ENCODE measurements at regions not wholly inside any gene's neighbourhood (a gene's known extent, or its start where the extent isn't known, plus 50 kb on each side); places are given as distances from the start of the nearest gene placed in this dataset.
A peak's percentile ranks its signal among the peaks of the same experiment; 100 is the strongest.

DNA sequence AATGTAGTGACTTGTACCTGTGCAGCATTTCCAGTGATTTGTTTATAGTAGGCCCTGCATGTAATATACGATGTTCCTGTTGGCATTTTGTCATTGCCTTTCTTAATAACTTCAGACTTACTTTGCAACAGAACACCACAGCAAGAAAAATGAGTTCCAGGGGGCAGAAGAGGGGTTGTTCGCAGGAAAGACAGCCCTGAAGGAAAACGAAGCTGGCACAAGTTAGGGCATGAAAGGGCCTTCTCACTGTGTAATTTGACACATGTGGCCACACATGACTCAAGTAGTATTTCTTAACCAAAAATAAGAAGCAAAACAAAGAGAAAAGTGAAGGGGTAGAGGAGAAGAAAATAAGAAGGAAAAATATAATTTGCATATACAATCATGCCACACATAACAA, 265.8 kb upstream of the SMIM31 start:
- no peak for DNase-seq (ENCODE audit: low read depth)

GRCh38 chr4:164501074-164501473, 252.9 kb upstream of the SMIM31 start:
- no peak for DNase-seq (ENCODE audit: low read depth)

DNA sequence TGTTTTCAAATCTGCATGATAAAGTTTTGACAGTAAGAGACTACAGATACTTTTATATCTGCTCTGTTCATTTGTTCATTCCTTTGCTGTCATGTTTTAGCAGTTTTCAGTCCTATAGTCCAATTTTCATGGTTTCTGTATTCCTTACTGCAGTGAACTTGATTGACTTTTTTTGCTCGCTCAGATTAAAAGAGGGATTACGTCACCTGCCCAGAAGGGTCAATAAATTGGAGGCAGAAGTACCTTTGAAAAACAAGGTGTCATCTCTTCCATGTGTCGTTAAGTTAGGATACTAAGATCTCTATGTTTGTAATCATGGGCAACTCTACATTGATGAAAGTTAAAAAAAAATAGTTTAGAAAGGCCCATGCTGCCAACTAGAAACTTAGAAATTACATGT, 250.1 kb upstream of the SMIM31 start:
- no peak for DNase-seq (ENCODE audit: low read depth)

DNA sequence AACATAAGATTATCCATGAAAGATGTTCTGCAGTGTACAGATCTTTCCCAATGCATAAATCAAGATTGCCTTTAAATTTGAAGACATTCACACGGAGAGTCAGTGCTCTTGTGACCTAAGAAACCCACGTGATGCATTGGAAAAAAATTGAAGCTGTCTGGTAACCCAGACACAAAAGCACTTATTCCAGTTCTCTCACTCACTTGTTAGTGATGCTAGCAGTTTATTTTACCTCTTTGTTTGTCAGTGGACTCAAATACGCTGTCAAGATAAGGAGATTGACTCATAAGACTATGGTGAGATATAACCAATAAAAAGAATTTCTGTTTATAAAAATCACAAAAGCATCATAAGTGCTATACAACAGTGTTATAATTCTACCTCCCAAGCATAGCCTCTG, 245.8 kb upstream of the SMIM31 start:
- no peak for DNase-seq (ENCODE audit: low read depth)

GRCh38 chr4:164508771-164509170, 245.2 kb upstream of the SMIM31 start:
- DNase-seq (ENCODE audit: low read depth) = no peak

DNA sequence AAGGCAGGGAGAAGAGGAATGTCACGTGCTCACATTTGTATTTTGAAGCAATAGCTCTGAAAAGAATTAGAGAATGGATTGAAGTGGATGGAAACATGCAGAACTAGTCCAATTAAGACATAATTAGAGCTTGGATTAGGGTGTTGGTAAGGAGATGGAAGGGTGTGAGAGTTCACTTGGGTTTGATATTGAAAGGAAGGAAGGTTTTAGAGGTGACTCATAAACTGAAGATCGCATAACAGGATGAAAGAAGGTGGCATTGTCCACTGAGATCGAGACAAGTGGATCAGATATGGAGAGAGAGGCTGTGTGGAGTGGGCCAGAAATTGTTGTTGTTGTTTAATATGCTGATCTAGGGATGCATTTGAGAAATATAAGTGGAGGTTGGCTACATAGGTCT, 244.0 kb upstream of the SMIM31 start:
- no peak for DNase-seq (ENCODE audit: low read depth)

DNA sequence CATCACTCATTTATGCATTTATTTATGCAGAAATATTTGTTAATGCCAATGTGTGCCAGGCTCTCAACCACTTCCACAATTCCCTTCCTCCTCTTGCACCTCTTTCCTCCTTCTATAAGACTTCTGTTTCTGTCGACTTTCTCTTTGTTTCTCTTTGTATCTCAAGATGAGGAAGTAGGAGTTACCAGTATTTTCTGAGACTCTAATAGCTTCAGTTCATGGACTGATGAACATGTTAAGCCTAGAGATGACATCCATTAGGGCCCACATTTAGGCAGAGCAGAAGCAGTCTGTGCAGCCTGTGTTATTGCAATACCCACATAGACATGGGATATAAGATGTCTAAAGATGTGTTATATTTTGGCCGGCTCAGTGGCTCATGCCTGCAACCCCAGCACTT, 241.8 kb upstream of the SMIM31 start:
- DNase-seq (ENCODE audit: low read depth) = no peak

DNA sequence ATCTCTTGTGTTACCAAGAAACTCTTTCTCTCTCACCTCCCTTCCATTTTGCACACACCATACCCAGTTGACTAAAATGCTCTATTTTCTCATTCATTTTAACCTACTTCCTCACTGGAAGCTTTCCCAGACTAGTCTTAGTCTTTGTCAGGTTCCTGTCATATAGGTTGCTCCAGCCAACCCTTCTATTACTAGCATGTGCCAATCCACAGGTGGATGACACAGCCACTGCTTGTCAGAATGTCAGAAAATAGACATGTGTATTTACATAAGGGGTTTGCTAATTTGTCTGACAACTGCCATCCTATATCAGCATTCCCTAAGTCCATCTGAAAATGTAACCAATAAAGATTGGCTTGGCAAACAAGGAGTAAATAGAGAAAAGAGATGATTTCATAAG, 239.2 kb upstream of the SMIM31 start:
- DNase-seq (ENCODE audit: low read depth) = no peak

GRCh38 chr4:164524789-164525188, 229.1 kb upstream of the SMIM31 start:
- no peak for DNase-seq (ENCODE audit: low read depth)

- no peak for DNase-seq (ENCODE audit: low read depth)
Measured at GRCh38 chr4:164526933-164527583, 226.9 kb upstream of the SMIM31 start.

DNA sequence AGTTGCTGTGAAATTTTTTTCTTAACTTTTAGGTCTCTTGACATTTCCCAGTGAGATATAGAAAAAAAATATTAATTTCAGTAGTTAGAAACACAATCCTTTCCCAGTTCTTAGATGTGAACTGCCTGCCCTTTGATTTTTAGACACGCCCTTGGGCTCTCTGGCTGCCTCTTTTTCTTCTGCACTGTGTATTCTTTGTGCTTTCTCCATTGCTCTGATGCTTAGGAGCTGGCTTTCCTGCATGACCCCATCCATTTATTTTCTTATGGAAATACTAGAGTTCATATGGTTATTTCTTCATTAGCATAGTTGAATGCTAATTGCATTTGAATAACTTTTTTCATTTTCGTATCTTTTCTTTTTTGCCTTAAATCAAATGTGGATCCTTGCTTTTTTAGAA, 224.9 kb upstream of the SMIM31 start:
- no peak for DNase-seq (ENCODE audit: low read depth)

GRCh38 chr4:164529486-164529885, 224.4 kb upstream of the SMIM31 start:
- no peak for DNase-seq (ENCODE audit: low read depth)

DNA sequence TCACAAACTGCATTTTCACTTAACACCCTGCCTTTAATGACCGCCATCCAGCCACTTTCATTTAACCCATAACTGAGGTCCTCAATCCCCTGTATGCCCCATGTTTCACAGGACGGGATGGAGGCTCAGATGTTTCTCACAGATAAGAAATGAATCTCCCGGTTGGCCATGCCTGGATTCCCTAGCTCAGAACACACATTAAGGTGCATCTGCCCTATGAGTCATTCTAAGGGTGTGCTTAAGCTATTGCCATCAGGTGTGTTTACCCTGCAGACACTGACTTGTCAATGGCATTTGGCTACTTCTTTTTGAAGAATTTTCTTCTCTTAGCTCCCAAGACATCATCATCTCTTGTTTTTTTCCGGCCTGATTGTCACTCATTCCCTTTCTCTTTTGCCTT, 222.6 kb upstream of the SMIM31 start:
- no peak for DNase-seq (ENCODE audit: low read depth)

DNA sequence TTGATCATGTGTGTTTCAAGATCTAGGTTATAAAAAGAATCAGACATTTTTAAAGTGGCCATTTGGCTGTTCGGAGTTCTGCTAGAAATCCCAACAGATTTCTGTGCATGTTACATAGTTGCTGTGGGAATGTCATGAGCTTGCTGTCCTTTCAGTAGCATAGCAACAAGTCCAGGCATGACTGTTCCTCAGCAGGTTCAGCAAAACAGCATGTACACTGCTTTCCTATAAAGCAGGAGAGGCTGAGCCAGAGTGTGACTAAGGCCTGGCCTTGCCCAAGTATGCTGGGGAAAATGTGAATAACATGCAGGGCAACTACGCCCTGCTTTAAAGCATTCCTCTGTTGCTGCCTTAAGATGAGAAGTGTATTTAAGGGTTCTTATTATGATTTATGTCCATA, 217.1 kb upstream of the SMIM31 start:
- peak; percentile 19 for DNase-seq (ENCODE audit: low read depth)

DNA sequence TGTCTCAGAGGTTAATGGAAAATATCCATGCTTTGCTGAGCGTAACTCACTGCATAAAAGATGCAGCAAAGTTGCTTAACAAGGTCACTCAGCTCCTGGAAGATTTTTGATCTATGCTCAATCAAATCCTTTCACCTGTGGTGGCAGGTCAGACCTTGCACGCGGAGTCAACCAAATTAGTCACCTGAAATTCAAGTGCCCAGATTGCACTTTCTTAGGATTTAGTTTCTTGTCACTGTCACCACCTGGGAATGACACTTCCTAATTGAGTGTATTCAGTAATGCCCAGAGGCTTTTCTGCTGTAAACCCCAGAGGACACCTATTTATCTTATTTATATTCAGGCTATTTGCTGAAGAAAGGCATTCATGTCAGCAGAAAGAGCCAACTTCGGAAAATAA, 215.8 kb upstream of the SMIM31 start:
- no peak for DNase-seq (ENCODE audit: low read depth)

GRCh38 chr4:164540987-164541386, 212.9 kb upstream of the SMIM31 start:
- no peak for DNase-seq (ENCODE audit: low read depth)

DNA sequence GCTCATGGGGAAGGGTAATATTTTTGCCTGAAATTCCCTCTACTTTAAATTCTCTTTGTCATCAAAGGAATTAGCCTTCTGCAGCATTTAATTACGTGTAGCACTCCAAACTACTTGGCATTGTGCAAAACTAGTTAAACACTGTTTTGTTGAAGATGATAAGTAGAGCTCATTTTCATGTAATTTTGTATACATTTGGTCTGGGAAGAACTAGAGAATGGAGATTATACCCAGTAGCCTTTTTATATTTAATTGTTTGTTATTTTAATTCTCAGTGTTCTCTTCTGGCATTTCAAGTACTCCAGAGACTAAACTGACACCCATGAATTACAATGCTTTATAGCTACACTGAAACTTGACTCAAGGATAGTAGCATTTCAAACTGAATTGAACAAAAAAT, 211.5 kb upstream of the SMIM31 start:
- DNase-seq (ENCODE audit: low read depth) = no peak

GRCh38 chr4:164550989-164551712, 202.8 kb upstream of the SMIM31 start:
- DNase-seq (ENCODE audit: low read depth) = no peak

DNA sequence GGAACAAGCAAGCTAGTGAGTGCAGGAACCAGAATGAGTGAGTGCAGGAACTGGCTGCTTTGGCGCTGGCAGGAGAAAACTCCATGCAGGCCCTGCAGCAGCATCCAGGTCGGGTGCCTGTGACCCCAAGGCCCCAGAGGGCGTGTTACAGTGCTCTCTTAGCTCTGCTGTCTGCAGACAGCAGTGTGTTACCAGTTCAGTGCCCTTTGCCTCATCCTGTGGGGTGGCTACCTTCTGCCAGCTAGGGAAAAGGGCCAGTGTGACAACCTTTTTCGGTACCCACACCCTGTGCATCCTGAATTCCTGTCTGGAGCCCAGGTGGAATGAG, 202.3 kb upstream of the SMIM31 start:
- DNase-seq (ENCODE audit: low read depth) = no peak

DNA sequence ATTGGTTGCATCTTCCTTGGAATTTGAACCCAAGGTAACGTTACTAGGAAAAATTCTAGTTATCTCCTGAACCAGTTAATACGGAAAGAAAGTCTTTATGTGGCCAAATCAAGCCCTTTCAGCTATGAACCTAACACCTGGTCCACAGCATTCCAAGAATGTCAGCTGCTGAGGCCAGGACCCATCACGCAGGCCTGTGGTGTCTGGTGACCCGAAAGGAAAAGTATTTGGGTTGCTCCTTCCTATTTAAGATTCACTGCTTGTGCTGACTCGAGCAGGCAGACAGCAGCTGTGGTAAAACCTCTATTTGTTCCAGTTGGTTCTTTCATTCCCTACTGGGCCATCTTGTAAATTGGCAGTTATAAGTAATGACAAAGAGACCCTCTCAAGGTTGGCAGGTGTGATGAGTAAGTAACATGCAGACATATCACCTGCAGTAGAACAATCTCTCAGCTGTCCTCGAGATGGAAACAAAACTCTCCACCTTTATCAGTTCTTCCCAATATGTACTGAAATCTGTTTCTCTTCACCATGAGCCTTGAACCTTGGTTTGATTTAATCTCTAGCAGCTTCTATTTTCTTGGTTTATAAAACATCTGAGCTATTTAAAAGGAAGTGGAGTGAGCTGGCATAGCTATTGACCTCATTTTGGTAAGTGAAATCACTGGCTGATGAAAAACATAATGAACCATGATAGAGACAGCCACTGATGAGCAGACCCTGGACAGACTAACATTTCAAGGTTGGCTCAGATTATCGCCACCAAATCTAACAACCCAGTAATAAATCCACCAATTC, 182.1 kb upstream of the SMIM31 start:
- no peak for DNase-seq (ENCODE audit: low read depth)

GRCh38 chr4:164572877-164573279, 181.1 kb upstream of the SMIM31 start:
- DNase-seq (ENCODE audit: low read depth) = no peak

DNA sequence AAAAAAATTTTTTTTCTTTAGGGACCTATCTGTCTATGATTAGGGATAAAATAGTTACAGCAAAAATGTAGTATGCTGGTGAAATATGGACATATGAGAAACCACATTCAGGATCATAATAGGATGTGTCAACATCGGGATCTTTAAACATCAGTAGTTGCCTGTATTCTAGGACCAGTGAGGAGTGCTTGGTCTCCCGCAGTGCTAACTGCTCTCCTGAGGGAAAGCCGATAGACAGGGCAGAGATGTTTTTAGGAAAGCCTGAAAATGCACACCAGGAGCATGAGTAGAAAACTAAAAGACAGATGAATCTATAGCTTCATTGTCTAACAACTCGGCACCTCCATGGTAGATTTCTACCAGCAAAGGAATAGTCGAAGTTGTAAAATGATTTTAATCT, 178.1 kb upstream of the SMIM31 start:
- DNase-seq (ENCODE audit: low read depth) = no peak

- DNase-seq (ENCODE audit: low read depth) = no peak
Measured at GRCh38 chr4:164579270-164579942, 174.5 kb upstream of the SMIM31 start.
